DLD1 (cell line): ENCODE measurements at regions not wholly inside any gene's neighbourhood (a gene's known extent, or its start where the extent isn't known, plus 50 kb on each side); places are given as distances from the start of the nearest gene placed in this dataset.

Source experiments
- in situ Hi-C: cut with HindIII; loops from 2 replicates; pipeline ENCODE4 v1.10.0; 2017; ENCODE audit warnings: low sequenced_read_pairs

DNA sequence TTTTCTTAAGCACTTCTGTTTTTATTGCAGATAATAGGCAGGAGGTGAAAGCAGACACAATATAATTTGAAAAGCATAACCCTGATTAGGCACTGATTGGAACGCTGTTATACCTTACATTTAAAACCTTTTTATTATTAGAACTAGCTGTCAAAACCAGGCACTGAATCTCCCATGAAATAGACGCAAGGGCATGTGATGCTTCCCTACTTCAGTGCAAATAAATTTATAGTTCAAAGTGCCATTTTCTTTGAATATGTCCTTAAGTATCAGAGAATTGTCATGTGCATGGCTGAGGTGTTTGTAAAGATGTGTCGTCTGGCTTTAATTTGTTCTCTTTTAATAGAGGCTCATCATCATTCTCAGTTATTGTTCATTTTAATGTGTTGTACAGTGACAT lies 386.0 kb downstream of the NR2F2 start:
- in situ Hi-C loops: no loop called here

GRCh38 chr15:96720251-96720650 lies 389.8 kb downstream of the NR2F2 start:
- in situ Hi-C loops: no loop called here

DNA sequence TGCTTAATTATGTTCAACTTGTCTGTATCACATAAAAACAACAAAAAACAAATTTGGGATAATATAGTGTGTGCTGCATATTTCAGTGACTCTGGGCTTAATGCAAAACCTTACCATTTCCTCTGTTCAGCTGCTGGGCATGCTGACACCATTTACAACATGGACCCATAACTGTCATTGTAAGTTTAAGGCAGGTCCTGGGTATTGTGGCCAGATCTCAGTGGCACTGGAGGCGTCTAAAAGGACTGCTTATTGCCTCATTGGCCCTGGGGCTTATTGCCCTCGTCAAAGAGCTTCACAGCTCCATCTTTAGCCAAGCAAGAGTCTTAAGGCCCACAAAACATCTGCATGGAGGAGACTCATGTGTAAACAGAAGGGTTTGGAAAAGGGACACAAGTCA lies 390.2 kb downstream of the NR2F2 start:
- in situ Hi-C loops: no loop called here

DNA sequence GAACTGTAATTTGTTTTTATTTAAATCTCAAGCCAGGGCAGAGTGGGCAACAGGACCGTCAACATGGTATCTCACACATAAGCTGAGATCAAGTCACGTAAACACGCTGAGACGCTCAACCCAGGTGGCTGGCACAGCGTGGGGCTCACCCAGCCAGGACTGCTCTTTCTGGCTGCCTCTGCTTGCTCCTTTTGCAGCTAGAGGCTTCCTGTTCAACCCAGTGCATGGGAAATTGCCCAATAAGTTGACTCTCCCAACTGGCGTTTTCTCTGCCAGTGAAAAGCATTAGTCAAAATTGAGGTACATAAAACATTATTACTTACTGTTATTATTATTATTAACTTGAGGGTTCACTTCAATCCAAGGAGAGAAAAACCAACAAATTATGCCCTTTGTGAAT lies 398.1 kb downstream of the NR2F2 start:
- in situ Hi-C loops: no loop called here

DNA sequence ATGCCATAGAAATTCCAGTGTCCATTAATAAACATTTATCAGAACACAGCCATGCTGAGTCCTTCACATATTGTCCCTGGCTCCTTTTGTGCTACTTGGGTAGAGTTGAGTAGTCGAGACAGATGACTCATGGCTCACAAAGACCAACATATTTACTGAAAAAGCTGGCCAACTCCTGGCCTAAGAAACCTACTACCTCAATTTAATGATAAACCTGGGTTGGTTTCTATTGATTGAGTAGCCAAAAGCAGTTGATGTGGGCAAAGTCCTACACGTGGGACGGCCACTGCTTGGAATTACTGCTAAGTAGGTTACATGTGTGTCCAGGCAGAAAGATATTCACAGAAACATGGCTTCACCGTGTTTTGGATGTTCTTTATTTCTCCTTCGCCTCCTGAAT lies 402.2 kb downstream of the NR2F2 start:
- in situ Hi-C loops: no loop called here

DNA sequence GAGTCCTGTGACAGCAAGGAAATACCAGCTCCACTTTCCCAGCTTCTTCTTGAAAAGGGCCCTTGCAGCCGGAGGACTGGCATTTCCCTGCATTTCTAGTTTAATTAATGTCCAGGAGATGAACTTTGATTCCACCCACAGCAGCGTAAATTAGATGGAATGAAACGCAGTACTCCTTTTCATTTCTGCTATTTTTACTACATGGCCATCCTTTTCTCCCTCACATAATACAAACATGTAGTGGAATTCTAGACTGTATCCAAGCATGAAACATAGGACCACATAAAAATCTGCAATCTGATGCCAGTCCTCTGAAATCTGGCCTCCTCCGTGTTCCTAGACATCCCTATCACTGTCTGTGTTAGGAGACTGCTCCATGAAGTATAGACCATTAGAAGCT lies 403.2 kb downstream of the NR2F2 start:
- in situ Hi-C loops: no loop called here

DNA sequence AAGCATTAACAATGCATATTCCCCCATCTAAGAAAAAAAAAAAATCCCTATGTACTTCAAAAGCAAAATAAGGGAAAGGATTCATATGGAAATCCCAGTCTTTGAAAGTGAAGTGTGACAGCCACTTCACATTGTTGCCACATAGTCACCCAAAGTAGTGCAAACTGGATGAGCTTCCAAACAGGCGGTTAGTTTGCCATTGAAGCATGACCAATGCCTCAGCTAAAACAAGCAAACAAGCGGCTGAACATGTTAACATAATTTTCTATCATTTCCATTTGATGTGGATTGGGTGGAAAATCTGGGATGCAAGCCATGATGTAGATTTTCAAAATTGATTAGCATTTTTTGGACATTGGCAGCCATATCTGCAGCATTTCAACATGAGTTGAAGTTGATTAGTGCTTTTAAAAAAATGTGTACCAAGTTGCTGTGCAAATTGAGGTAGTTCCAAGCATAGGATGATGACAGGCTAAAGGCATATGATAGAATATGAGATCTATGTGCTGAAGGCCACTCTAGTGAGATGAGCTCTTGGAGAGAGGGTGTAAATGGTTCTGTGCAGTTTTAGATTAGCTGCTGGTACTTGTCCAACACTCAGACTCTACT lies 405.2 kb downstream of the NR2F2 start:
- in situ Hi-C loops: no loop called here

- in situ Hi-C loops: no loop called here
Observed at GRCh38 chr15:96736384-96736783, 405.9 kb downstream of the NR2F2 start.

DNA sequence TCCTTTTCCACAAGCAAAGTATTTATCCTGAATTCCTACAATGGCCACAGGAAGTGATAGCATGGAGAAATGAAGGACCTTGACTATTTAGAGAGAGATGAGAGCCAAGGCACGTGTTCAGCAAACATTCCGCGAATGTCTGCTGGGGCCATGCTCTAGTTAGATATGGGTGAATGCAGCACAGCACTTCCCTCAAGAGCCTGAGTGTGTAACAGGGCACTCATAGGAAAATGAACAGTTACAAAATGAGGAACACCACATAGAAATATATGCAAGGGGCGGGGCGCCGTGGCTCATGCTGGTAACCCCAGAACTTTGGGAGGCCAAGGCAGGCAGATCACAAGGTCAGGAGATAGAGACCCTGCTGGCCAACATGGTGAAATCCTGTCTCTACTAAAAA lies 406.9 kb downstream of the NR2F2 start:
- in situ Hi-C loops: no loop called here

- in situ Hi-C loops: no loop called here
Observed at GRCh38 chr15:96746665-96747064, 416.2 kb downstream of the NR2F2 start.

- in situ Hi-C loops: no loop called here
Observed at GRCh38 chr15:96747291-96747690, 416.8 kb downstream of the NR2F2 start.

DNA sequence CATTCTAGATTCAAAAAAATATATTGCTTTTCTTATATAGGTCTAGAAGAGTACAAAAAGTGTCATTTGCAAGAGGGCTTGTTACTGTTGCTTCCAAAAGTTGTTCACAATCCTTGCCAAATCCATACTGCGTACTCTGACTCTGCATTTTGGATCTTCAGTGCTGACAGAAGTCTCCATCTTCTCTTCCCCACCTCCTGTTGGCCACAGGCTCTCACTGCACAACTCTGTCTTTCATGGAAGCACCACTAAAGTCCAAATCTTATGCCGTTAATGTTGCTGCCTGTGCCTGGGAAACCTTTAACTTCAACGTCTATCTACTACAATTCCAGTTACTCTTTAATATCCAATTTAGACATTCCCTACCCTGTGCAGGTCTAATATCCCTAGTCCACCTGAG lies 419.9 kb downstream of the NR2F2 start:
- in situ Hi-C loops: no loop called here

DNA sequence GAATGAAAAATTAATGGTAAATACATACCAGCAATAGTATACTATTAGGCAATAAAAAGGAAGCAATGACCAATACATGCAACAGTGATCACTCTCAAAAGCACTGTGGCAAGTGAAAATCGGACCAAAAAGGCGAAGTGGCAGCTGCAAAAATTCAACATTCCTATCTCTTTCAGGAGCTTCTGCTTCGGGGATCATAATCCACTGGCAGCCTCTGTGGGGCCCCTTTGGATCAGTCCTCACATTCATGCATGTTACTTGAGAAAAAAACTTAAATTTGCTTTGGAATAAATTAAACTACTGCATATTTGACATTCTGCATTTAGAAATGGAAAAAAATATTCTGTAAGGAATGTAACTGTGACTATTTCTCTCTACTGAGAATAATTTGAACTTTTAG lies 425.6 kb downstream of the NR2F2 start:
- in situ Hi-C loops: no loop called here

- in situ Hi-C loops: no loop called here
Observed at GRCh38 chr15:96756656-96757055, 426.2 kb downstream of the NR2F2 start.

GRCh38 chr15:96762566-96762965 lies 432.1 kb downstream of the NR2F2 start:
- in situ Hi-C loops: no loop called here

DNA sequence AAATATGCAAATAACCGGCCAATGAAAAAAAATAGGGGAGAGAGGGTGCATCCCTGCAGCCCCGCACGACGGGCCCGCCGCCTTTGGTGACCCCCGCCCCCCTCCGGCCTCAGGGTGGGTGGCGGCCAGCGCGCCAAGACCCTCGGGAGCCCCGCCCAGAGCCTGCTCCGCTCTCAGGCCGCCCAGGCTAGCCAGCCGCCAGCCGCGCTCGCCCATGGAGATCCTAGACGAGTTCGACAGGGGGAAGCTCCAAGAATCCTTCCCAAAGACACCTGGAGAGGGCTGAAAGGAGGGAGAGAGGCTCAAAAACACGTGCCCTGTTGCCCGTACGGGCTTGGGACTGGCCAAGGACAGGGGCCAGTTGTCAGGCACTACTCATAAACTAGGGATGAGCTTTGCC lies 434.0 kb downstream of the NR2F2 start:
- in situ Hi-C loops: no loop called here

DNA sequence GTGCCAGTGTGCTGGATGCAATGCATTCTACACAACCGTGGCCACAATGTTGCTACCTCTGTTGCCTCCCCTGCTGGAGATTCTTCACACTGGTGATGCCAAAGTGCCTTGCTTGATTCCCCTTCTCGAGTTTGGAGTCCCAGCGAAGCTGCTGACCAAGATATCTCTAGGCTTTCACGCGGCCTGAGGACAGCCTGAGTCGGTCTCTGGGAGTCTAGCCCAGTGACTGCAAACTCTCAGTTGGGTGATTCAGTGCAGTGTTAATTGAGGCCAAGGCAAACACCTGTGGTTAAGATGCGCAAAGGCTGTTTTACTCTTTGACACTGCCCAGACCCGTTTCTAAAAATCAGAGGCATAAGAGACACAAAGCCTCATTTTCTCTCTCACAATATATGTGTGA lies 434.4 kb downstream of the NR2F2 start:
- in situ Hi-C loops: no loop called here

DNA sequence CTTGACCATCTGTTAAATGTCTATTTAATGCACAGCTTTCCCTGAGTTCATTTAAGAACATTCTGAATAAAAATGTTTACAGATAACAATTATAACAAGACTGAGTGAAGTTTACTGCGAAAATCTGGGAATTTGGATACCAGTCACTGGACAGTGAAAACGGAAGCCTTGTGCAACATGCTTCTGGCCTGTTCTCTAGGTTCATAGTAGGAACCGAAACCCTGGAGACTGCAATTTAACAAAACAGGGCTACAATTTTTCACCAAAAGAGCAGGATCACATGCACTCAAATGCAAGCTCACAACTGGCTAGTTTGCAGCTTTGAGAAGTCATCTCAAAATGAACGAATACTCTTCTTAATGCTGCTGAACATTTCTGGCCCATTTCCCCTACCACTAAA lies 435.9 kb downstream of the NR2F2 start:
- in situ Hi-C loops: no loop called here

DNA sequence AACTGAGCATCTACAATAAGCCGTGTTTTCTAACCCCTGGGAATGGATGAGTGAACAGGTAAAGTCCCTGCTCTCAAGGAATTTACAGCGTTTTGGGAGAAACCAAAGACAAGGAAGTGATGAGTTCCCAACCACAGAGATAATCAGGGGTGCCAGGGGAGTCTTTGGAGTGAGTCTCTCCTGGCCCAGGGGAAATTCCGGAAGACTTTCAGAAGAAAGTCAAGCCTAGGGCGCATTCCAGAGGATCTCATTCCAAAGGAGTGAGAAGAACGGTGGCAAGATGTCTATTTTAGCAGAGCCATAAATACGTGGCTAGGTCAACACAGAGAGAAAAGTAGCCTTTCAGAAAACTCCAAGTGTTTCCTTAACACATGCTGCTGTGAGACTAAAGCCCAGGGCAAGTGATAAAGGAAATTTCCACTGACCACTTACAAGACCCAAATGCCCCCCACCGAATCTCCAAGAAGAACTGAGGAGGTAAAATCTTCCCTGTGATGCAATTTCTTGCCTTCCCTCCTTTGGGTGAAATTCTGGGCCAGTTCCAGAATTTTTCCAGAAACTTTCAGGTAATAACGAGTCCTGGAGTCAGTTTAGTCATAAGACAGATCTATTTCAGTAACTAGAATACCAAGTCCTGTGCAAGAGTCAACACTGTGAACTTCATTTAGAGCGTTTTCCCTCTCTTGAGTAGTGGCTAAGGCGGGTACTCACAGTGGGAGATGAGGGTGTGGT lies 437.4 kb downstream of the NR2F2 start:
- in situ Hi-C loops: no loop called here

GRCh38 chr15:96768435-96768789 lies 437.9 kb downstream of the NR2F2 start:
- in situ Hi-C loops: no loop called here

GRCh38 chr15:96771035-96771434 lies 440.5 kb downstream of the NR2F2 start:
- in situ Hi-C loops: no loop called here

- in situ Hi-C loops: no loop called here
Observed at GRCh38 chr15:96774216-96774615, 443.7 kb downstream of the NR2F2 start.

DNA sequence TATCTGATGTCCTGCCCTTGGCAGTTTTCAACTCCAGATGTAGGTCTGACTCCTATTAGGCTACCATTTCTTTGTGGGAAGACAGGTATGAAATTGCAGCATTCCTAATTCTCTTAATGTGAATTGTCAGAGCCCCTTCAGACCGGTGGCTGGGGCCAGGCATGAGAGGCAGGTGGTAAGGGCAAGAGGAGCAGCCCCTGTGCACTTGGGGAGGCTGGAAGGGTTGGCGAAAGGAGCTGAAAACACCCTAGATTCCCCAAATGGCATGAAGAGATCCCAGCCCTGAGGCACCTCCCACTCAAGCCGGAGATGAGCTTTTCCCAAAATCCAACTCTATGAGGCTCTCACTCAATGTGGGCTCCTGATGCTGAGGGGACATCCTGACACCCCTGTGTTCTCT lies 453.2 kb downstream of the NR2F2 start:
- in situ Hi-C loops: no loop called here
